ENCODE measurements at regions not wholly inside any gene's neighbourhood (a gene's known extent, or its start where the extent isn't known, plus 50 kb on each side); places are given as distances from the start of the nearest gene placed in this dataset.

DNA sequence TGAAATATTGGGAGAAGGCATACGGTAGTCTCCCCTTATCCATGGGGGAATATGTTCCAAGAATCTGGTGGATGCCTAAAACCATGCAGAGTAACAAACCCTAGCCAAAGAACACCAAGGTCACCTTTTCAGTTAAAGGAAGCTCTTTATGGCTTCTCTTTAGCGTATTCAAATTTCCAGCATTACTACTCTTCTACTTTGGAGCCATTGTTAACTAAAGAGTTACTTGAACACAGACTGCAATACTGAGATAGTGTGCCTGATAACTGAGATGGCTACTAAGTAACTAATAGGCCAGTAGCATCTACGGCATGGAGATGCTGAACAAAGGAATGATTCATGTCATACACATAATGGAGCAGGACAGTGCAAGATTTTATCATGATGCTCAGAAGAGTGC is 84.5 kb upstream of the SPEF2 start:
- TF ChIP-seq, protein P1, sequence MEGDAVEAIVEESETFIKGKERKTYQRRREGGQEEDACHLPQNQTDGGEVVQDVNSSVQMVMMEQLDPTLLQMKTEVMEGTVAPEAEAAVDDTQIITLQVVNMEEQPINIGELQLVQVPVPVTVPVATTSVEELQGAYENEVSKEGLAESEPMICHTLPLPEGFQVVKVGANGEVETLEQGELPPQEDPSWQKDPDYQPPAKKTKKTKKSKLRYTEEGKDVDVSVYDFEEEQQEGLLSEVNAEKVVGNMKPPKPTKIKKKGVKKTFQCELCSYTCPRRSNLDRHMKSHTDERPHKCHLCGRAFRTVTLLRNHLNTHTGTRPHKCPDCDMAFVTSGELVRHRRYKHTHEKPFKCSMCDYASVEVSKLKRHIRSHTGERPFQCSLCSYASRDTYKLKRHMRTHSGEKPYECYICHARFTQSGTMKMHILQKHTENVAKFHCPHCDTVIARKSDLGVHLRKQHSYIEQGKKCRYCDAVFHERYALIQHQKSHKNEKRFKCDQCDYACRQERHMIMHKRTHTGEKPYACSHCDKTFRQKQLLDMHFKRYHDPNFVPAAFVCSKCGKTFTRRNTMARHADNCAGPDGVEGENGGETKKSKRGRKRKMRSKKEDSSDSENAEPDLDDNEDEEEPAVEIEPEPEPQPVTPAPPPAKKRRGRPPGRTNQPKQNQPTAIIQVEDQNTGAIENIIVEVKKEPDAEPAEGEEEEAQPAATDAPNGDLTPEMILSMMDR (conservative IDR thresholded peaks at IDR 0.05; ENCODE audit: low read depth, low read length) = no peak
- no peak for TF ChIP-seq EZH2 (IDR thresholded peaks at IDR 0.05; ENCODE audit: low read length, unreplicated experiment)

All from PC-3 (cell line).